HCT116 (cell line): ENCODE measurements at regions not wholly inside any gene's neighbourhood (a gene's known extent, or its start where the extent isn't known, plus 50 kb on each side); places are given as distances from the start of the nearest gene placed in this dataset.

Experiments
- ATAC-seq: fragments of 200-7000 bp; cut with Tn5 transposase; 2 replicates; pipeline ENCODE4 v1.9.1; 2020; ENCODE audit warnings: mild to moderate bottlenecking, moderate library complexity
- BruUV-seq: library from RNA; stranded (reverse); fragments of 400-500 nt; replicated peaks from 2 replicates; lab custom pipeline; 2021; lab: Mats Ljungman, UMichigan
- CTCF ChIA-PET: fragments of 300-600 bp; sonication (Branson Sonifier 250); formaldehyde crosslinking; loops from one replicate; lab custom pipeline; 2021; ENCODE audit warnings: antibody characterized with exemption; lab: Charles Lee
- POLR2A ChIA-PET: fragments of 300-600, 350-600 bp; sonication (Branson Sonifier 250); formaldehyde crosslinking; loops from one replicate; lab custom pipeline; 2021; ENCODE audit warnings: antibody characterized with exemption; lab: Charles Lee
- RAD21 ChIA-PET, 2 experiments: fragments of 300-600 bp; sonication (Branson Sonifier 250); formaldehyde crosslinking; loops; one replicate each; lab custom pipeline; 2023; ENCODE audit warnings: low total read pairs in 2 of 2; ENCODE audit not compliant: uncharacterized antibody in 2 of 2, unreplicated experiment in 2 of 2, low non-redundant PET in 1 of 2; lab: Charles Lee
- DNase-seq: peaks from one replicate; pipeline ENCODE4 v3.0.0-alpha.2; 2010; ENCODE audit warnings: low read depth, low spot score
- H2AFZ ChIP-seq: fragments of 200-600 bp; shearing (Covaris generic), sonication (generic); 2 replicates; pipeline ENCODE4 v1.6.1; 2017; ENCODE audit warnings: low read depth, mixed run types, mixed read lengths, antibody characterized with exemption, low read length; ENCODE audit not compliant: poor library complexity, severe bottlenecking
- H3K27ac ChIP-seq: 2 replicates; pipeline ENCODE4 v1.5.1; 2012; ENCODE audit warnings: low read depth, low read length
- H3K27me3 ChIP-seq: fragments of 200-600 bp; sonication (generic); 2 replicates; pipeline ENCODE4 v1.6.1; 2016; ENCODE audit warnings: mixed run types, low read length, mixed read lengths; ENCODE audit not compliant: insufficient read depth
- H3K36me3 ChIP-seq, 2 experiments: fragments of 200-500 bp in 1 of 2; fragments of 200-600 bp in 1 of 2; sonication (Bioruptor generic) in 1 of 2; sonication (generic) in 1 of 2; 2 replicates each; pipeline versions ENCODE4 v1.5.1 to v1.6.1; 2014 to 2016; ENCODE audit warnings: low read length in 2 of 2, inconsistent platforms in 1 of 2, mixed read lengths in 1 of 2, mixed run types in 1 of 2; ENCODE audit not compliant: insufficient read depth in 2 of 2, control insufficient read depth in 1 of 2
- H3K4me1 ChIP-seq, 2 experiments: fragments of 200-600 bp in 1 of 2; sonication (generic) in 1 of 2; 2 replicates each; pipeline versions ENCODE4 v1.5.1 to v1.6.1; 2012 to 2017; ENCODE audit warnings: low read length in 2 of 2, inconsistent platforms in 1 of 2, mild to moderate bottlenecking in 1 of 2, mixed read lengths in 1 of 2, mixed run types in 1 of 2, moderate library complexity in 1 of 2; ENCODE audit not compliant: insufficient read depth in 2 of 2, control insufficient read depth in 1 of 2
- H3K4me2 ChIP-seq: fragments of 200-600 bp; sonication (generic); 2 replicates; pipeline ENCODE4 v1.6.1; 2017; ENCODE audit warnings: mixed run types, low read length, mixed read lengths
- H3K4me3 ChIP-seq, 2 experiments: fragments of 200-600 bp in 1 of 2; sonication (generic) in 1 of 2; replicated peaks in 1 of 2; 2 replicates each; pipeline ENCODE4 v1.5.1; 2011 to 2016; ENCODE audit warnings: low read length in 2 of 2, control low read depth in 1 of 2, low read depth in 1 of 2, mild to moderate bottlenecking in 1 of 2, mixed read lengths in 1 of 2, mixed run types in 1 of 2
- H3K79me2 ChIP-seq: fragments of 200-600 bp; sonication (generic); 2 replicates; pipeline ENCODE4 v1.6.1; 2017; ENCODE audit warnings: mild to moderate bottlenecking, mixed run types, low read length, moderate library complexity, mixed read lengths; ENCODE audit not compliant: insufficient read depth
- H3K9ac ChIP-seq: fragments of 200-600 bp; sonication (generic); 2 replicates; pipeline ENCODE4 v1.6.1; 2016; ENCODE audit warnings: low read length, mixed read lengths
- H3K9me2 ChIP-seq: fragments of 200-600 bp; sonication (generic), shearing (Covaris generic); 2 replicates; pipeline ENCODE4 v1.6.1; 2017; ENCODE audit warnings: mixed run types, mild to moderate bottlenecking, moderate library complexity; ENCODE audit not compliant: insufficient read depth
- H3K9me3 ChIP-seq, 2 experiments: fragments of 200-500 bp in 1 of 2; fragments of 200-600 bp in 1 of 2; sonication (Bioruptor generic) in 1 of 2; sonication (generic) in 1 of 2; 2 replicates each; pipeline ENCODE4 v1.6.1; 2014 to 2017; ENCODE audit warnings: low read length in 2 of 2, mixed read lengths in 2 of 2, inconsistent platforms in 1 of 2, low read depth in 1 of 2, mild to moderate bottlenecking in 1 of 2, mixed run types in 1 of 2, moderate library complexity in 1 of 2; ENCODE audit not compliant: control insufficient read depth in 1 of 2, insufficient read depth in 1 of 2
- H4K20me1 ChIP-seq: fragments of 200-600 bp; sonication (generic), shearing (Covaris generic); 2 replicates; pipeline ENCODE4 v1.6.1; 2017; ENCODE audit warnings: mixed run types, mild to moderate bottlenecking, moderate library complexity; ENCODE audit not compliant: insufficient read depth
- CBX3 ChIP-seq: IDR thresholded peaks from 2 replicates; pipeline ENCODE4 v1.6.1; 2012; ENCODE audit warnings: low read depth
- CEBPB ChIP-seq: IDR thresholded peaks from 2 replicates; pipeline ENCODE4 v1.6.1; 2012; ENCODE audit warnings: low read depth
- ELF1 ChIP-seq: IDR thresholded peaks from 2 replicates; pipeline ENCODE4 v1.6.1; 2012; ENCODE audit warnings: low read depth, borderline replicate concordance
- EZH2 ChIP-seq: fragments of 200-600 bp; sonication (generic); IDR thresholded peaks from 2 replicates; pipeline ENCODE4 v1.6.1; 2017; ENCODE audit warnings: antibody characterized with exemption, mixed run types
- EZH2phosphoT487 ChIP-seq: fragments of 200-600 bp; IDR thresholded peaks from 2 replicates; pipeline ENCODE4 v1.6.1; 2018; ENCODE audit warnings: antibody characterized with exemption, borderline replicate concordance
- JUND ChIP-seq: IDR thresholded peaks from 2 replicates; pipeline ENCODE4 v1.6.1; 2012
- POLR2A ChIP-seq: IDR thresholded peaks from 2 replicates; pipeline ENCODE4 v1.7.0; 2011; ENCODE audit warnings: borderline replicate concordance; ENCODE audit not compliant: insufficient read depth, insufficient read length; ENCODE audit errors: extremely low read depth
- RAD21 ChIP-seq: IDR thresholded peaks from 2 replicates; pipeline ENCODE4 v1.6.1; 2012; ENCODE audit warnings: low read depth, mild to moderate bottlenecking
- SP1 ChIP-seq: IDR thresholded peaks from 2 replicates; pipeline ENCODE4 v1.6.1; 2012; ENCODE audit warnings: low read depth
- SRF ChIP-seq: IDR thresholded peaks from 2 replicates; pipeline ENCODE4 v1.6.1; 2012; ENCODE audit warnings: low read depth
- TCF7L2 ChIP-seq: IDR thresholded peaks from 2 replicates; pipeline ENCODE4 v1.7.0; 2011; ENCODE audit warnings: borderline replicate concordance, inconsistent platforms; ENCODE audit not compliant: insufficient read depth, insufficient read length; ENCODE audit errors: extremely low read depth
- intact Hi-C: fragments of 100-400 bp; cut with micrococcal nuclease; formaldehyde crosslinking; loops from 2 replicates; pipeline ENCODE4 v1.10.0; 2022
- TF ChIP-seq, protein P1 (sequence below), 3 experiments: fragments of 200-600 bp in 1 of 3; sonication (generic) in 1 of 3; IDR thresholded peaks in 2 of 3; conservative IDR thresholded peaks in 1 of 3; 2 replicates each; pipeline ENCODE4 v1.5.1; 2012 to 2017; ENCODE audit warnings: low read depth in 2 of 3, low read length in 2 of 3, antibody characterized with exemption in 1 of 3, borderline replicate concordance in 1 of 3, control low read depth in 1 of 3, mild to moderate bottlenecking in 1 of 3, mixed read lengths in 1 of 3, mixed run types in 1 of 3, moderate library complexity in 1 of 3; ENCODE audit not compliant: insufficient read depth in 1 of 3

DNA sequence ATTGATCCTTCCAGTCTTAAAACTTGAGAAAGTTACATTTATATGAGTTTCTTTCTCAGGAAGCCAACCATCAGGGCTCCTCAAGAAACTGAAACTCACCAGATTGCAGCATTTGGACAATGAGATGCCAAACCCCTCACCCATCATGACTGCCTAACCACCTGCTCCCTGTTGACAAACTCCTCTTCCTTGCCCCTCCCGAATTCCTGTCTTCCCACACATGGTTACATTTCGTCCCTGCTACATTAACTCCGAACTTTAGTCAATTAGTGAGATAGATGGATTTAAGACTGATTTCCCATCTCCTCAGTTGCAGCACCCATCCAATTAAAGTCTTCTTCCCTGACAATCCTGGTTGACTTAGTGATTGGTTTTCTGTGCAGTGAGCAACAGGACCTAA lies 118.7 kb downstream of the ZNF330 start:
- no peak overlapping the region for H2AFZ ChIP-seq
- H3K27ac ChIP-seq = no peak overlapping the region
- BruUV-seq = no TSS peak
- H3K4me1 ChIP-seq = no peaks in the 10 kb centered on the region
- no peak for ATAC-seq
- H3K27me3 ChIP-seq = no peaks in the 10 kb centered on the region
- TF ChIP-seq RAD21 (no peak), JUND (no peak), EZH2phosphoT487 (no peak), TCF7L2 (no peak), EZH2 (no peak), ELF1 (no peak), POLR2A (no peak), CEBPB (no peak), SP1 (no peak), CBX3 (no peak), SRF (no peak)
- TF ChIP-seq, protein P1, sequence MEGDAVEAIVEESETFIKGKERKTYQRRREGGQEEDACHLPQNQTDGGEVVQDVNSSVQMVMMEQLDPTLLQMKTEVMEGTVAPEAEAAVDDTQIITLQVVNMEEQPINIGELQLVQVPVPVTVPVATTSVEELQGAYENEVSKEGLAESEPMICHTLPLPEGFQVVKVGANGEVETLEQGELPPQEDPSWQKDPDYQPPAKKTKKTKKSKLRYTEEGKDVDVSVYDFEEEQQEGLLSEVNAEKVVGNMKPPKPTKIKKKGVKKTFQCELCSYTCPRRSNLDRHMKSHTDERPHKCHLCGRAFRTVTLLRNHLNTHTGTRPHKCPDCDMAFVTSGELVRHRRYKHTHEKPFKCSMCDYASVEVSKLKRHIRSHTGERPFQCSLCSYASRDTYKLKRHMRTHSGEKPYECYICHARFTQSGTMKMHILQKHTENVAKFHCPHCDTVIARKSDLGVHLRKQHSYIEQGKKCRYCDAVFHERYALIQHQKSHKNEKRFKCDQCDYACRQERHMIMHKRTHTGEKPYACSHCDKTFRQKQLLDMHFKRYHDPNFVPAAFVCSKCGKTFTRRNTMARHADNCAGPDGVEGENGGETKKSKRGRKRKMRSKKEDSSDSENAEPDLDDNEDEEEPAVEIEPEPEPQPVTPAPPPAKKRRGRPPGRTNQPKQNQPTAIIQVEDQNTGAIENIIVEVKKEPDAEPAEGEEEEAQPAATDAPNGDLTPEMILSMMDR (IDR thresholded peaks at IDR 0.05 in 2 of 3, conservative IDR thresholded peaks at IDR 0.05 in 1 of 3; ENCODE audit: borderline replicate concordance in 1 of 3, insufficient read depth in 1 of 3, low read depth in 2 of 3, low read length in 2 of 3) = no peak
- TF ChIP-seq, all 23 proteins: peak for 0
- Histone ChIP-seq H3K9ac (no peak overlapping the region), H4K20me1 (no peaks in the 10 kb centered on the region), H3K9me3 (no peaks in the 10 kb centered on the region), H3K4me3 (no peak overlapping the region), H3K9me2 (no peaks in the 10 kb centered on the region), H3K4me2 (no peak overlapping the region), H3K79me2 (no peaks in the 10 kb centered on the region), H3K36me3 (no peaks in the 10 kb centered on the region)
- intact Hi-C loops = no loop called here
- ChIA-PET RAD21 (no interaction called here), CTCF (no interaction called here), POLR2A (no interaction called here)
- no peak for DNase-seq
